ENCODE measurements at regions not wholly inside any gene's neighbourhood (a gene's known extent, or its start where the extent isn't known, plus 50 kb on each side); places are given as distances from the start of the nearest gene placed in this dataset.

DNA sequence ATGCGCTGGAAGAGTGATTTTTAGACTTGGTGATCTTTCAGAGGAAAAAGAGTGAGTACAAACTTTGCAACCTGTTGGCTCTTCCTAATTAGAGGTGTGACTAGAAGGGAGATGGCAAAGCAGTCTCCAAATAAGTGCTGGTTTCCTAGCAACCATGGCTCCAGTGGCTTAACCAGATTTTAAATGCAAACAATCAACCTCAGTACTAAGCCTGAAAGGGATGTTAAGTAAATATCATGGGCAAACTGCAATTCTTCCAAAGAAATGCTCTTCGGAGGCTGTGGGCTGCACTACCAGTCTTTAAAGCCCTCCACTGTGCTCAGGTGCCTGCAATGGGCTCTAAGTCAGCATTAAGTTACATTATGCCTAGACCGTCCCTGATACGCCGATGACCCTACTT, 678.1 kb upstream of the CCDC54 start:
- H2AFZ ChIP-seq (ENCODE audit: insufficient read depth, low read length, poor library complexity): no peak overlapping the region
- H3K4me3 ChIP-seq (ENCODE audit: low read depth, low read length): no peak overlapping the region
- H4K8ac ChIP-seq (ENCODE audit: low read depth, low read length): no peak overlapping the region
- no peak overlapping the region for H3K27ac ChIP-seq (ENCODE audit: low read depth, low read length)
- no peak overlapping the region for H3K9ac ChIP-seq (ENCODE audit: low read length)
- H3K9me3 ChIP-seq (ENCODE audit: insufficient read depth, low read depth, low read length): no peaks in the 10 kb centered on the region
- H3K27me3 ChIP-seq (ENCODE audit: insufficient read depth, low read length): no peaks in the 10 kb centered on the region
- no peak overlapping the region for H3K18ac ChIP-seq (ENCODE audit: low read length)
- H3K14ac ChIP-seq (ENCODE audit: low read length): no peak overlapping the region
- H4K91ac ChIP-seq (ENCODE audit: low read depth, low read length): no peak overlapping the region
- H2AK5ac ChIP-seq (ENCODE audit: low read length): no peak overlapping the region
- H3K4ac ChIP-seq (ENCODE audit: low read depth, low read length): no peak overlapping the region
- no peaks in the 10 kb centered on the region for H3K79me2 ChIP-seq (ENCODE audit: control insufficient read depth, insufficient read depth, low read length, poor library complexity)
- H2BK5ac ChIP-seq (ENCODE audit: low read depth, low read length, poor library complexity): no peak overlapping the region
- H2BK120ac ChIP-seq (ENCODE audit: insufficient read depth, low read length, poor library complexity): no peak overlapping the region
- H3K4me2 ChIP-seq (ENCODE audit: low read length): no peak overlapping the region
- no peak for DNase-seq
- no peak overlapping the region for H2BK12ac ChIP-seq (ENCODE audit: low read length)
- no peak overlapping the region for H3K23ac ChIP-seq (ENCODE audit: low read length)
- no peaks in the 10 kb centered on the region for H3K79me1 ChIP-seq (ENCODE audit: low read length)
- no peak overlapping the region for H4K12ac ChIP-seq (ENCODE audit: low read depth, low read length)
- no peaks in the 10 kb centered on the region for H3K4me1 ChIP-seq (ENCODE audit: control insufficient read depth in 1 of 2, insufficient read depth in 2 of 2, low read length in 2 of 2)
- no CpG with 5 or more reads among the region's 5 CpGs for WGBS (ENCODE audit: extremely low coverage, insufficient coverage, insufficient read length)
- no peaks in the 10 kb centered on the region for H3K36me3 ChIP-seq (ENCODE audit: control insufficient read depth in 1 of 2, insufficient read depth in 2 of 2, low read length in 2 of 2)

DNA sequence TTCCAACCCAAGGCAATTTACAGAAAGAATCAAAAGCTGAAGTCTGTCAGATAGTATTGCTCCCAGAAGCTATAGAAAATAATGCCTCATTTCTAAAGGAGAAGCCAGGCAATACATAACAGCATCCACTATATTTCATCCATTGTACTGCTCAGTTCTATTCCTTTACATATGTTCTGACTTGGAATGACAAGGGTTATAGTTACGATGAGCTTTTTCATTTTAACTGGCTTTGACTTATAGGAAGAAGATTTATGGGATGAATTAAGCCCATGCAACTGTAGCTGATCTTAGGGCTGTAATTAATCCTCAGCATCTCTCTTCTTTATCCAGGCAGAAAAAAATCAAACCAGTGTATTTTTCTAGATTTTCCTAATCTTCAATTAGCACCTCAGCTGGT, 676.3 kb upstream of the CCDC54 start:
- Histone ChIP-seq H3K79me2 (ENCODE audit: control insufficient read depth, insufficient read depth, low read length, poor library complexity) (no peaks in the 10 kb centered on the region), H3K36me3 (ENCODE audit: control insufficient read depth in 1 of 2, insufficient read depth in 2 of 2, low read length in 2 of 2) (no peaks in the 10 kb centered on the region), H3K14ac (ENCODE audit: low read length) (no peak overlapping the region), H3K4me3 (ENCODE audit: low read depth, low read length) (no peak overlapping the region), H2BK5ac (ENCODE audit: low read depth, low read length, poor library complexity) (no peak overlapping the region), H3K4me1 (ENCODE audit: control insufficient read depth in 1 of 2, insufficient read depth in 2 of 2, low read length in 2 of 2) (no peaks in the 10 kb centered on the region), H3K27me3 (ENCODE audit: insufficient read depth, low read length) (no peaks in the 10 kb centered on the region), H3K27ac (ENCODE audit: low read depth, low read length) (no peak overlapping the region), H2BK12ac (ENCODE audit: low read length) (no peak overlapping the region), H2BK120ac (ENCODE audit: insufficient read depth, low read length, poor library complexity) (no peak overlapping the region), H2AK5ac (ENCODE audit: low read length) (no peak overlapping the region), H3K79me1 (ENCODE audit: low read length) (no peaks in the 10 kb centered on the region), H3K23ac (ENCODE audit: low read length) (no peak overlapping the region), H2AFZ (ENCODE audit: insufficient read depth, low read length, poor library complexity) (no peak overlapping the region), H3K18ac (ENCODE audit: low read length) (no peak overlapping the region), H3K9me3 (ENCODE audit: insufficient read depth, low read depth, low read length) (no peaks in the 10 kb centered on the region), H3K4me2 (ENCODE audit: low read length) (no peak overlapping the region), H4K91ac (ENCODE audit: low read depth, low read length) (no peak overlapping the region), H3K4ac (ENCODE audit: low read depth, low read length) (no peak overlapping the region), H4K12ac (ENCODE audit: low read depth, low read length) (no peak overlapping the region), H3K9ac (ENCODE audit: low read length) (no peak overlapping the region), H4K8ac (ENCODE audit: low read depth, low read length) (no peak overlapping the region)
- WGBS (ENCODE audit: extremely low coverage, insufficient coverage, insufficient read length): no CpG with 5 or more reads among the region's 1 CpG
- DNase-seq: no peak

DNA sequence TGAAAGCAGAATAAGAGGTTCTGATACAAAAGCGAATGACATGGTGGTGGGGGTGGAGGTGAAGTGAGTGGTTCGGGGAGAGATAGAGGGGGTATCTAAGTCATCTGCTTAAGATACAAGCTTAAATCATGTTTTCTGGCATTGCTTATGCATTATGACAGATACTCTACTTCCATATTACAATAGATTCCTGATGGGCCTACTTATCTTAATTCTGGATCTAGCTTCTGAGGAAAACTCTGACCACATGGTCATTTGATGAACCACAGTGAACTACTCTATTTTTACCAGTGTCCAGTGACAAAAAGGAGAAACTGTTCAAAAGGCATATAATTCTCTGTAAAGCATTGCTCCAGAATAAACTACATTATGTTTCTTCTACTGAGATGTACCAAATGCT, 673.7 kb upstream of the CCDC54 start:
- no peak overlapping the region for H2BK5ac ChIP-seq (ENCODE audit: low read depth, low read length, poor library complexity)
- no peaks in the 10 kb centered on the region for H3K79me2 ChIP-seq (ENCODE audit: control insufficient read depth, insufficient read depth, low read length, poor library complexity)
- no peak overlapping the region for H2AK5ac ChIP-seq (ENCODE audit: low read length)
- H3K4ac ChIP-seq (ENCODE audit: low read depth, low read length): no peak overlapping the region
- no peak overlapping the region for H3K14ac ChIP-seq (ENCODE audit: low read length)
- no peak overlapping the region for H3K18ac ChIP-seq (ENCODE audit: low read length)
- H3K23ac ChIP-seq (ENCODE audit: low read length): no peak overlapping the region
- H4K12ac ChIP-seq (ENCODE audit: low read depth, low read length): no peak overlapping the region
- no peak overlapping the region for H4K91ac ChIP-seq (ENCODE audit: low read depth, low read length)
- no peak overlapping the region for H3K9ac ChIP-seq (ENCODE audit: low read length)
- no peaks in the 10 kb centered on the region for H3K9me3 ChIP-seq (ENCODE audit: insufficient read depth, low read depth, low read length)
- no peak overlapping the region for H2AFZ ChIP-seq (ENCODE audit: insufficient read depth, low read length, poor library complexity)
- no peaks in the 10 kb centered on the region for H3K27me3 ChIP-seq (ENCODE audit: insufficient read depth, low read length)
- H4K8ac ChIP-seq (ENCODE audit: low read depth, low read length): no peak overlapping the region
- H3K27ac ChIP-seq (ENCODE audit: low read depth, low read length): no peak overlapping the region
- no peak for DNase-seq
- H2BK120ac ChIP-seq (ENCODE audit: insufficient read depth, low read length, poor library complexity): no peak overlapping the region
- no peaks in the 10 kb centered on the region for H3K4me1 ChIP-seq (ENCODE audit: control insufficient read depth in 1 of 2, insufficient read depth in 2 of 2, low read length in 2 of 2)
- no peak overlapping the region for H2BK12ac ChIP-seq (ENCODE audit: low read length)
- no peaks in the 10 kb centered on the region for H3K36me3 ChIP-seq (ENCODE audit: control insufficient read depth in 1 of 2, insufficient read depth in 2 of 2, low read length in 2 of 2)
- H3K4me3 ChIP-seq (ENCODE audit: low read depth, low read length): no peak overlapping the region
- no peak overlapping the region for H3K4me2 ChIP-seq (ENCODE audit: low read length)
- no peaks in the 10 kb centered on the region for H3K79me1 ChIP-seq (ENCODE audit: low read length)
- no CpG with 5 or more reads among the region's 2 CpGs for WGBS (ENCODE audit: extremely low coverage, insufficient coverage, insufficient read length)

DNA sequence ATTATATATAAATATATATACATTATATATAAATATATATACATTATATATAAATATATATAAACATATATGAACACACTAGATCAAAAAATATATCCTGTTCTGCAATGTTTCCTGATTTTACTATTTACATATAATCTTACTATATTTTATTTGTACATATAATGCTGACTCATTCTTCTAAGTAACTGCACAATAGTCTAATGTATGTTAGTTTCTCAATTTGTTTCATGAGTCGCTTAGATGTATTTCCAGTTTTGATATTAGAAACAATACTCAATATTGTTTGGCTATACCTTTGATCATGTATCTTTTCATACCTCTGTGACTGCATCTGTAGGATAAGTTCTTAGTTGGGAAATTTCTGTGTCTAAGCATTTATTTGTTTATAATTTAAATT, 669.9 kb upstream of the CCDC54 start:
- H2AFZ ChIP-seq (ENCODE audit: insufficient read depth, low read length, poor library complexity): no peak overlapping the region
- H4K8ac ChIP-seq (ENCODE audit: low read depth, low read length): no peak overlapping the region
- H3K4me3 ChIP-seq (ENCODE audit: low read depth, low read length): no peak overlapping the region
- H3K4me1 ChIP-seq (ENCODE audit: control insufficient read depth in 1 of 2, insufficient read depth in 2 of 2, low read length in 2 of 2): no peaks in the 10 kb centered on the region
- H3K79me2 ChIP-seq (ENCODE audit: control insufficient read depth, insufficient read depth, low read length, poor library complexity): no peaks in the 10 kb centered on the region
- no peak overlapping the region for H3K18ac ChIP-seq (ENCODE audit: low read length)
- no peak overlapping the region for H2BK5ac ChIP-seq (ENCODE audit: low read depth, low read length, poor library complexity)
- H3K36me3 ChIP-seq (ENCODE audit: control insufficient read depth in 1 of 2, insufficient read depth in 2 of 2, low read length in 2 of 2): no peaks in the 10 kb centered on the region
- no CpG with 5 or more reads among the region's 1 CpG for WGBS (ENCODE audit: extremely low coverage, insufficient coverage, insufficient read length)
- no peak overlapping the region for H3K23ac ChIP-seq (ENCODE audit: low read length)
- H3K14ac ChIP-seq (ENCODE audit: low read length): no peak overlapping the region
- H4K91ac ChIP-seq (ENCODE audit: low read depth, low read length): no peak overlapping the region
- H3K9me3 ChIP-seq (ENCODE audit: insufficient read depth, low read depth, low read length): no peaks in the 10 kb centered on the region
- H3K27ac ChIP-seq (ENCODE audit: low read depth, low read length): no peak overlapping the region
- H2BK12ac ChIP-seq (ENCODE audit: low read length): no peak overlapping the region
- DNase-seq: no peak
- no peak overlapping the region for H3K4me2 ChIP-seq (ENCODE audit: low read length)
- no peak overlapping the region for H2BK120ac ChIP-seq (ENCODE audit: insufficient read depth, low read length, poor library complexity)
- H3K4ac ChIP-seq (ENCODE audit: low read depth, low read length): no peak overlapping the region
- H3K27me3 ChIP-seq (ENCODE audit: insufficient read depth, low read length): no peaks in the 10 kb centered on the region
- H2AK5ac ChIP-seq (ENCODE audit: low read length): no peak overlapping the region
- no peak overlapping the region for H4K12ac ChIP-seq (ENCODE audit: low read depth, low read length)
- no peak overlapping the region for H3K9ac ChIP-seq (ENCODE audit: low read length)
- H3K79me1 ChIP-seq (ENCODE audit: low read length): no peaks in the 10 kb centered on the region

All from trophoblast cell (in vitro differentiated cells and primary cell).